SK-N-MC (cell line): ENCODE measurements at regions not wholly inside any gene's neighbourhood (a gene's known extent, or its start where the extent isn't known, plus 50 kb on each side); places are given as distances from the start of the nearest gene placed in this dataset.

Experiments used
- EZH2 ChIP-seq: fragments of 200-600 bp; sonication (generic); IDR thresholded peaks from one replicate; pipeline ENCODE4 v1.6.1; 2017; ENCODE audit warnings: antibody characterized with exemption
- POLR2AphosphoS5 ChIP-seq: IDR thresholded peaks from 2 replicates; pipeline ENCODE4 v1.6.1; 2012; ENCODE audit warnings: mild to moderate bottlenecking, low read depth, low read length, borderline replicate concordance

- TF ChIP-seq POLR2AphosphoS5 = no peak
- no peak for TF ChIP-seq EZH2
Measured at GRCh38 chr18:39414009-39414700, 1848.6 kb upstream of the CELF4 start.
